NCI-H2107 treated with DMSO at 0.1 percent for 48 hours (cell line): ENCODE measurements at regions not wholly inside any gene's neighbourhood (a gene's known extent, or its start where the extent isn't known, plus 50 kb on each side); places are given as distances from the start of the nearest gene placed in this dataset.
A peak's percentile ranks its signal among the peaks of the same experiment; 100 is the strongest.
"Not testable (repeated sequence)": the region's sequence is repeated elsewhere in the genome, so short reads cannot be mapped to it uniquely, and the experiment has no call there.

Source experiments
- DNase-seq: peaks from one replicate; lab custom pipeline; 2025; ENCODE audit not compliant: unreplicated experiment; lab: John Stamatoyannopoulos, UW

DNA sequence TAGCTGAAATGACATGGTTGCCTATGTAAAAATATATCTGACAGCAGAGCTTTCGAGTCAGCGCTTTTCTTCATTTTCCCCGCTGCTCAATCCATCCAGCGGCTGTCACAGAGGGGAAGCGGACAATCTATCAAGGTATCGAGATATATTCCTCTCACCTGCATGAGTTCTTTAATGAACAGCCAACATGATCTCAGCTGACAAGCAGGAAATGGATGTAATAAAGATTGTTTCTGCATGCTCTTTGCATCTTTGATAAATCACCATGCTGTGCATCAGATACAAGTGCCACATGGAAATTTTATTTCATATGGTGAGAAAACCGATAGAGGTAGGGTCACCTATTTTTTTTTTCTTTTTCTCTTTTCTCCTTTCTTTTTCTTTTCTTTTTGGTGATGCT lies 602.3 kb upstream of the MMS22L start:
- no peak for DNase-seq

DNA sequence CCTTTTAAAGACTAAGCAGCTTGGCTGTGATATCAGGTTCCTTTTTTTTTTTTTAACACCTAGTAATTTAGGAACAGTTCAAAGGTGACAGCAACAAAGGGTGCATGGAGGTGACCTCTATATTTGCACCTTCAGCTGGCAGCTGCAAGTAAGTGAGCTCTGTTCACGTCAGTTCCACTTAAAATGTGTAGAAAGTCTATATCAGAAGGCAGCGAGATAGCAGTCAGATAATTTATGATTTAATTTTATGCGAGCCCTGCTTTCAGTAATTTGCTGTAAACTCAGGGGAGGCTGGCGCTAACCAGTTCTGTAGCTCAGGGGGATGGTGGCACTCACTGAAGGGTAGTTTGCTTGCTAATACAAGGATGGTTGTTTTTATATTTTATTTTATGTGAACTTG lies 602.8 kb upstream of the MMS22L start:
- no peak for DNase-seq

DNA sequence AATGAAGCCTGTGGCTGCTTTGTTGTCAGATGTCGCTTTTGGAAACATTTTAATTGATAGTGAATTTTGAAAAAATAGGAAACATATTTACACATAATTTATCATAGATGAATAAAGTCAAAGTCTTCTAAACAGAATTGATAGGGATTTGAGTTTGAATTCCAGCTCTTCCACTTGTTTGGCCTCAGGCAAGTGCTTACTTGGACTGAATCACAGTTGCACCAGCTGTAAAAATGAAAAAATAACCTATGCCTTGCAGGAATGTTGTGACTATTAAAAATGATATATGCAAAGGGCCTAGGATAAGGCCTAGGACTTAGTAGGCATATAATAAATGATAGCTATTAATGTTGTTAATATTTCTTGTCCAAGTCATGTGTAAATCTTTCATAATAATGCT lies 618.5 kb upstream of the MMS22L start:
- no peak for DNase-seq

DNA sequence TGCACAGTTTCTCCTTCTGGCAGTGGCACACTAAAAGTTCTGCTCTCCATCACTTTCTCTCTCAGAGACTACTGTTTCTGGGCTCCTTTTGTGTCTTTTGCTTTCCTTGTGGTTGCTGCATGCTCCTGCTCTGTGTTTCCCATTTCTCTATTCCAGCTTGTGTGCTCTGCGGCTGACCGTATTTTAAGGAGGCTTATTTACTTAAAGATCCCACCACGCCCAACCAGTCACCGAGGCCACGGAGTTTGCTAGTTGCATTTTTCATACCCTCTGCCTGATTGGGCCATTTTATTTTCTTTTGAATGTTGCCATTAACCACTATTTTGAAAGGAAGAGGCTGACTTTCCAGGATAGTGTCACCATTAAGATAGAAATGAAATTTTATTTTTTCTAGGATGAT lies 626.4 kb upstream of the MMS22L start:
- no peak for DNase-seq

DNA sequence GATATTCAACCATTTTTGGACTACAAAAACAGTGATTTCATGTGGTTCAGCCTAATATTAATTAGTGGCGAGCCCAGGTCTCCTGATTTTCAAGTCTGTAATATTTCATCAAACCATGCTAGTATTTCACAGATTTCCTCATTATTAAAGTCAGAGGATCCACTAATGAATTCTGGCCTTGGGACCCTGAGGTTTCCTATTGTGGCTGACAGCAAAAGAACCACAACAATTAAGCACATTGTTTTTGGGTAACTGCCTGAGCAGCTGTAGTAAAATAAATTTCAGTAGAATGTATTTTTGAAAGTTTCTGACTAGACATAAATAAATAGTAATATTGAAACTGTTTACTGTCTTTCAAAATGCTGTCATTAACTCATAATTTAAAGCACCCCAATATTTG lies 630.7 kb upstream of the MMS22L start:
- DNase-seq = no peak

DNA sequence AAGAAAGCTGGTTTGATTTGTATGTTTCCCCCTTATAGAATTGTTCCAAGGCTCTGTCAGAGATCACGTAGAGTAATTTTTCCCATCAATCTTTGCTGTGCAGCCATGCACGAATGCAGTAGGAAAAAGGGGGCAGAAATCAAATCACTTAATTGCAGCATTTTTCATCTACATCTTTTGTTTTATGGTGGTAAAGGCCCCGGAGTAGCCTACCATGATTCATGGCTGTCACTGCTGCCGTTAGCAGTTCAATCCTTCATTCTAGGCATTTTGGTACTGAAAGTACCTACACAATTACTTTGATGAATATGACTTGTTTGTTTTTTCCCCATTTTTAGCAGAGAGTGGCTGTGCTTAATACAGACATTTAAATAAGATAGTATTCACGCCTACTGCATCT lies 631.9 kb upstream of the MMS22L start:
- no peak for DNase-seq

DNA sequence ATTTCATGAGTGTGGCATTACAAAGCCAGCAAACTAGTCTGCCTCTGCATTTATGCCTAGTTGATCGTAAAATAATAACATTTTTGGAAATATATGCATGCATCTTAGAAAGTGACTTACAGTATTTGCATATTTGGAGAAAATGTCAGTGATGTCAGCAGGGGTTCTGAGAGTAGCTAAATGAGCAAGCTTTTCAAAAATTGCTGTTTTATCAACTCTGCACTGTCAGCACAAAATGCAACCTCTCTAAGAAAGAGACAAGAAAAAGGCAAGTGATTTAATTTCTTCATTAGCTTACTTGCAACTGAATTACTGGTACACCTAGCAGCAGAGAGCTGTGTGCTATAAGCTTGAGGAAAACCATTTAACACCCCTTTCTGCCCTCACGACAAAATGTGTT lies 632.5 kb upstream of the MMS22L start:
- DNase-seq = no peak

DNA sequence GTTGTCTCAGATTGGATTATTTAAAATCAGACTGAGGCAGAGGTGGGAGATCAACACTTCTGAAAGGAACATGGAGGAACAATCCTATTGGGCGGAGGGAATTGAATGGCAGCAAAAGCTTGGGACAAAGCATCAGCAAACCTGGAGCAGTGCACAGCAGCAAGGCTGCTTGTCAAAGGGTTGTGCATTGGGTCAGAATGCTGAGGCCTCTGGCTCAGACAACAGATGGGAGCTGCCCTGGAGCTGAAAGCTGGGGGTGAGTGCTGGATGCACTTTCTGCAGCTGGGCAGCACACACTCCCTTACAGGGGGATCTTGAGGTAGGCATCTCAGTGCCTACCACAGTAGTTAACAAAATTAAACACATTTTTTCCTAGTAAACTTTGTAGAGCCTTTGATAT lies 634.4 kb upstream of the MMS22L start:
- DNase-seq = no peak

DNA sequence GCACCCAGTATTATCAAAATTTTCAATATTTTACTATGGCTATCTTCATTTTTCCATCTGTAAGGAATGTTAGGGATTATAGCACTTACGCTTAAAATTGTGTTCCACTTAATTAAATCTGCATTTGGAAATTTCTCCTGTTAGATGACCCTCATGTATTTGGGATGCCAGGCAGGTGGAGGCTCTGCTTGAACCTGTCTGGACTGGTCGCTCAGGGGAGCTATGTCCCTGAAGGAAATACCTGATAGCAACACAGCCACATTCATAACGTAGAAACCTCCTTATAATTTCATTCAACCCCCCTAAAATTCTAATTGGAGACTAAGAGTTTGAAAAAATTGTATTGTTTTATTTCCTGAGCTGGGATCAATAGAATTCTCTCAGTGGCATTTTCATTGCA lies 636.0 kb upstream of the MMS22L start:
- DNase-seq = no peak

DNA sequence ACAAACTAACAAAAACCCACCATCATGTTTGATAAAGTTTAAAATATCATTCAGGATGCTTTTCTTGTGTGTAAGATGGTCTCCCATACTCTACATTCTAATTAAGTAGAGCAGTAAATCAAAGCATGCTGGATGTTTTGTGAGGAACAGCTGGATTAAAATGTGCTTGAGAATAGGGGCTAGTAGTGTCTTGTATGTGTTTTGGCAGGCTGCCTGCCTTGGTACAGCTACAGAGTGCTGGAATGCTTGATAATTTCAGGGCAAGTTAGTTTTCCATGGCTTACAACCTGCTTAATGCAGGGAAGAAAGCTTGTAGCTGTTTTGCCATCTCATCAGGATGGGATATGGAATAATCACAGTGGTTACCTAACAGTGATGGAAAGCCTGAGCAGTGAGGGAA lies 636.6 kb upstream of the MMS22L start:
- DNase-seq = no peak

DNA sequence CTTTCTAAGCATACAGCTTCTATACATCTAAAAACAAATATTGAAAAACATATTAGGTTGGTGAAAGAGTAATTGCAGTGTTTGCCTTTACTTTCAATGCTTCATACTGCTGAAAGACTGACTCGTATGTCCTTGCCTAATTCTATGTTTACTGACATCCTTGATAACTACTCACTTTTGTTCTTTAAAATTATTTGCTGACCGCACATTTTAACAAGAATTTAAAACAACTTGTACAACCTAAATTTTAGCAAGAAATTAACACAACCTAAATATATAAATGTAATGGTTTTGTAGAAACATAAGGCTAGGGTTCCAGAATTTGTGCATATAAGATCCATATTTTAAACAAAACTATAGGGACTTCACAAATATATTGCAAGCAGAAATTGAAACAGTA lies 640.2 kb upstream of the MMS22L start:
- no peak for DNase-seq

DNA sequence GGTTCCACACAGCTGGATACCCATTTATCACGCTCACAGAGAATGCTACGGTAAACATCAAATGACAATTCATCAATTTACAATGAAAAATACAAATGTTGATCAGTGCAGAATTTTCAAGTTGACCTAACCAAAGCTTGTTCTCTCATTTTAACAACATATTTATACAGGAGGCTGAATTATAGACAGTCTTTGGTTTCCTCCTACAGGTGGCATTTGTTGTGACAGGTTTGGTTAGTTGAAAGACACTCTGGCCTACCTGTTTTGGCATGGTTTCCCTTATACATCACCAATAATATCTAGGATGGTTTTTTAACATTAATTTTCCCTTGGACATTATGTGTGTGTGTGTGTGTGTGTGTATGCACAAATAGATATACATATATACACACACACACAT lies 642.5 kb upstream of the MMS22L start:
- DNase-seq = peak; percentile 22

DNA sequence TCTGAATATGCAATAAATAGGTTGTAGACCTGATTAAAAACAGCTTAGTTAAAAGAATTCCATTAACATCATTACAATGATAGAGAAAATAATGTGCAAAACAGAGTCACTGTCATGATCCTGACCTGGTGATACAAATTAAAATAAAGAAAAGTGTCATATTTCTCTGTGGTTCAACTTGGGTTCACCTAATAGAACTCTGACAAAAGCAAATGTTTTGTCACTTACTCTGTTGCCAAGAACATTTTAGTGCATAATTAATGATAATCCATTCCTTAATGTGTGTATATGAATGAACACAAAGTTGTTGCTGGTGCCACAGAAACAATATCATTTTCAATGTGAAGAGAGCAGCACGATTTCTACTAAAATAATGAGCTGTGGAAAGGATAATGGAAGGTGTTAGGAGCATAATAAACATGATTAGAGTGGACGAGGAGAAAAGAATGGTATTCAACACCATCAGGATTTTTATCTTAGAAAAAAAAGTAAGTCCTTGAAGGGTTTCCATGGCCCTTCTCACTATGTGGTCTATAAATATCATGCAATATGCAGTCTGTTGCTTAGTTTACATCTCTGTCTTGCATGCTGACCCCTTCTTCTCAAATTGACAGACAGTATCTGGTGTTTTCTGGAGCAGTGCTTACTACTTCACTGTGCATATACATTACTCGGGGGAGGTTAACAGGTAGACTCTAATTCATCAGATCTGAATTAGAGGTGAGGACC lies 656.6 kb upstream of the MMS22L start:
- DNase-seq = peak; percentile 3

DNA sequence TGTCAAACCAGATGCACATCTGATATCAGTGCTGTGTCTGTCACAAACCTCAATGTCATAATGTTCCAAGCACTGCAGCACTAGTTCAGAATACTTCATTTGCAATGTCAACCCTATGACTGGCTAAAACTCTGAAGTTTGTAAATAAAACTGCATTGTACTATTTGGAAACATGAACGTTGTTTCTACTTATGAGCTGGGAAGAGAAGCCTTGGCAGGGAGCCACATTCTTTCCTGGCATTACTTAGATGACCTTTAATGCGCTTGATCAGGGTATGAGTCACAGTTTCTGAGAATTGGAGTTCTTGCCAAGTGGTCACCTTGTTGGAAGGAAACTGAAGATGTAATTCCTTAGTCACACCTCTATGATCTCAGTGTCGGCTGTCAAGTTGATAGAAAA lies 664.8 kb upstream of the MMS22L start:
- peak; percentile 27 for DNase-seq

DNA sequence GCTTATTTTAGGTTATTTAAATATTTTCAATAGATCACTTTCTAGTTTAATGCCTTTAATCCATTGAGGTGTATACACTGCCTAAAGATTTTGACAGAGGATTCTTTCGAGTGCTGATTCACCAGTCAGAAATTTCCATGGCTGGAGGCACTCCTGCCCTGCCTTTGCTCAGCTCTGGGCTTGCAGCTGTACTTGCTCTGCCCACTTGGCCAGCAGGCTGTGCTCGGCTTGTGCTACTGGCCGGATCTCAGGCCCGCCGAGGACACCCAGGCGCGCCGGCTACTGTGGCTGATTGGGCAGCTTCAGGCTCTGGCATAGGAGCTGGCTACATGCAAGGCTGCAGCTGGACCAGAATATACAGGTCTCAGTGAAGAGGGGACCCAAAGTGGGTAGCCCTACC lies 675.1 kb upstream of the MMS22L start:
- no peak for DNase-seq

DNA sequence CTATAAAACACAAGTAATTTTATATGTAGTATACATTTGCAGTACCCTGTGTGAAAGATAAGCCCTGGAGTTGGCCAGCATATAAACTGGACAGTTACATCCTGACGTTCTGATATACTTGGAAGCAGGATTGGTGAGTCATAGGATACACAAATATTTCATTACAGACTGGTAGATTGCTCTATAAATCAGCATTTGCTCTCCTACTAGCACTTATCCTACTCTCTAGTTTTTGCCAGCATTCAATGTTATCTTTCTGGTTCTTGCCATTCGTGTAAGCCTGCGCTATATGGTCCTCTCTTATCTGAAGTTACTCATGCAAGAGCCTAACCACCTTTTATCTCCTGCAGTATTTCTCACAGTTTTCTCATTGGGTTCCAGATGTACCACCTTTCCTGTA lies 680.2 kb upstream of the MMS22L start:
- no peak for DNase-seq

DNA sequence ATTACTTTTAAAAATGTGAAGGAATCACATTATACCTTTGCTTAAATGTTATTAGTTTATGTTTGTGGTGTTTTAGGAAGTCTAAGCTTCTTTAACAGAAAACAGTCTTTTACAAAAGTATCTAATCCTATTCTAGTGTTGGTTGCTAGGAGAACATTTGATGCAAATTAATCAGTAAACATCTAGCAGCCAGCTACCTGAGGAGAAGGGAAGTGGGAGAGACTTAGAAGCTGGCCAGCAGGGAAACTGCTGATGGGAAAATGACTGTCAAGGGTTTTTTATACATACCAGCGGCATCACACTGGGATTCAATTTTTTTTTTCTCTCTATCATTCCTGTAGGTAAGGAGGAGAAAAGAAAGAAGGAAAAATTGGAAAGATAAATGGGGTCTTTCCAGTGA lies 686.0 kb upstream of the MMS22L start:
- no peak for DNase-seq

DNA sequence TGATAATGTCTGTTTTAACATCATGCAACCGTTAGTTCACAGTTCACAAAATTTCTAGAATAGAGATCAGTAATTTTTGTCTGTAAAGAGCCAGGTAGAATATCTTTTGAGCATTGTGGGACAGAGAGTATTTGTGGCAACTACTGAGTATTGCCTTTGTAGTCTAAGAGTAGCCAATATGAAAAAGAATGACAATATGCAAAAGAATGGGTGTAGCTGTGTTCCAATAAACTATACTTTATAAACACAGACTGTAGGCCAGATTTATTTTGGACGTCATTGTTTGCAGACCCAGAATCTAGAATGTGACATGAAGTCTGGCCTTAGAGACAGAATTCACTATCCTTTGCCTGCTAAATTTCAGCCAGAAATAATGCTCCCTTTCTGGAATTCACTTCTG lies 694.1 kb upstream of the MMS22L start:
- DNase-seq = no peak

DNA sequence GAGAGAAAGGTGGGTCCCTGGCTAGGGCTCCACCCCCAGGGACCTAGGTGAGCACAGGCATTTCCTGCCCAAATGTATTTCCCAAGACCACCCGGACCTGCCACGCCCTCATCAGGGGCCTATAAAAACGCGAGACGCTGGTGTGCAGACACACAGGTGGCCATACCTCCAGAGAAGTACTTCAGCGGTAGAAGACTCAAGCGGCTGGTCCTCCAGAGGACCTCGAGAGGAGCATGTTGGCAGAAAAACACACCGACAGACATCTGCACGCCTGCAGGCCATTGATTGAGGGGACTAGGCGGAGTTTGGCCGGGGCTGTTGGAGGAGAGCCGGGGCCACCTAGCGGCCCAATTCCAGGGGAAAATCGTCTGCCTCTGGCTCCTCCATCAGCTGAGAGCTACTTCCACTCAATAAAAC lies 695.8 kb upstream of the MMS22L start:
- DNase-seq = no peak

DNA sequence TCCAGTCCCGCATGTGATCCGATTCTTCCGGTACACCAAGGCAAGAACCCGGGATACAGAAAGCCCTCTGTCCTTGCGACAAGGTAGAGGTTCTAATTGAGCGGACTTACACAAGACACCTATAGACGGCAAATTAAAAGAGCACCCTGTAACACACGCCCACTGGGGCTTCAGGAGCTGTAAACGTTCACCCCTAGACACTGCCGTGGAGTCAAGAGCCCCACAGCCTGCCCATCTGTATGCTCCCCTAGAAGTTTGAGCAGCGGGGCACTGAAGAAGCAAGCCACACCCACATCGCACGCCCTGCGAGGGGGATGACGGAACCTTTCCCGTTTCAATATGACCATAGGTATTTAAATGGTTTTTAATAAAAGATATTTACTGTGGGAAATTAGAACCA lies 696.3 kb upstream of the MMS22L start:
- DNase-seq = not testable (repeated sequence)

DNA sequence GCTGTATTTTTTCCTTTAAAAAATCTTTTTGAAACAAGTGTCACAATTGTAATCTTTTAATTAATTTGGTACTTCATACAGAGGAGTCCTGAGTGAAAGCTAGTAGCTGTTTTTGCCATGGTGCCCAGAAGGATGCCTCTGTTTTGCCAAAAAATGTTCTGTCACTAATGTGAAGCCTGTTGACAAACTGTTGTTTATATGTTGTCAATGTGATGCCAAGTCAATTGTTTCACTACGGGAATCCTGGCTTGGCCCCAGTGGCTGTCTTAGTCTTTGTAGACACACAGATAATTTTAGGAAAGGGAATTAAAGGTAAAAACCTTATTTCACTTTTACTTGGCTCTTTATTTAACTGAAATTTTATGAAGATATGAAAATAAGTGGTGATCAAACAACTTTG lies 706.4 kb upstream of the MMS22L start:
- DNase-seq = no peak

DNA sequence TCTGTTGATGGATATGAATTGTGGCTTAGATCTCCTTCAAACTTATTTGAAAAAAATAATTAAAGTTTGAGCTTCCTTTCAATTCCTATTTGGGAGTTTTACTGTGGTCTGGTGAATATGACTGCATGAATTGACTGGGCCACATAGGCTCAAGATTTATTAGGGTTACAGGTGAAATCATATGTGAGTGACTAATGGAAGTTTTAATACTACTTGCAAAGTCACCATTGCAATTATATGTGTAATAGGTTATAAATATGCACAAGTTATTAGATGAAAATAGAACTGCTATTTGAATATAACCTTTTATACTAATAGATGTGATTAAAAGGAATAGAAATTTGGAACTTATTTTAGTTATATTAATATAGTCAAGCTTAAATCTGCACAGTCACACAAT lies 712.1 kb upstream of the MMS22L start:
- no peak for DNase-seq

DNA sequence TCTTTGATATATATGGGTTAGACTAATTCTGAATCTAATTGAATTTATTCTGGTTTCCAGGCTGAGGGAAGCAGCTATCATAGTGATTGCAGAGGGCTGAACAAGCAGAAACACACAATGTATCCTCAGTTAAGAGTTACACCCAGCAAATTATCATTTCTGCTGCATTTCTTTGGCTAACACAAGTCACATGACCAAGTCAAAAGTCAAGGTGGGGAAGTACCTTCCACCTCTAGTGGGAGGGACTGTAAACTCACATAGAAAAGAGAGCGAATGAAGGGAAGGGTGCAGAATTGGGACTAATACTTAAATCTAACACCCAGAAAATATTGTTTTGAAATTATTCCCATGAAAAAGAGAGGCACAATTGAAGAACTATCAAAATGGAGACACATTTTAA lies 719.7 kb upstream of the MMS22L start:
- no peak for DNase-seq
